HUES64 (cell line): ENCODE measurements at regions not wholly inside any gene's neighbourhood (a gene's known extent, or its start where the extent isn't known, plus 50 kb on each side); places are given as distances from the start of the nearest gene placed in this dataset.
"Not testable (repeated sequence)": the region's sequence is repeated elsewhere in the genome, so short reads cannot be mapped to it uniquely, and the experiment has no call there.

Experiments
- H3K27ac ChIP-seq: 2 replicates; pipeline ENCODE4 v1.7.0; 2013; ENCODE audit warnings: low read depth, low read length, inconsistent platforms
- H3K27me3 ChIP-seq: 2 replicates; pipeline ENCODE4 v1.6.1; 2013; ENCODE audit warnings: mild to moderate bottlenecking, low read length; ENCODE audit not compliant: insufficient read depth
- H3K36me3 ChIP-seq: 2 replicates; pipeline ENCODE4 v1.6.1; 2013; ENCODE audit warnings: mild to moderate bottlenecking, low read length; ENCODE audit not compliant: insufficient read depth
- H3K4me1 ChIP-seq: 2 replicates; pipeline ENCODE4 v1.6.1; 2013; ENCODE audit warnings: mild to moderate bottlenecking, low read length, moderate library complexity; ENCODE audit not compliant: insufficient read depth
- H3K4me3 ChIP-seq: 2 replicates; pipeline ENCODE4 v1.5.1; 2013; ENCODE audit warnings: mild to moderate bottlenecking, low read length, moderate library complexity
- H3K9ac ChIP-seq: 2 replicates; pipeline ENCODE4 v1.6.1; 2013; ENCODE audit warnings: mild to moderate bottlenecking, low read depth, low read length
- H3K9me3 ChIP-seq: 2 replicates; pipeline ENCODE4 v1.6.1; 2013; ENCODE audit warnings: low read depth, low read length; ENCODE audit not compliant: insufficient read depth
- WGBS: fragments of 150-250, 120-280 bp; methylation state at CpG from one replicate; pipeline ENCODE4 v1.1.7; 2013; ENCODE audit warnings: missing lambda C conversion rate; 5-methylcytosine and 5-hydroxymethylcytosine counted together

DNA sequence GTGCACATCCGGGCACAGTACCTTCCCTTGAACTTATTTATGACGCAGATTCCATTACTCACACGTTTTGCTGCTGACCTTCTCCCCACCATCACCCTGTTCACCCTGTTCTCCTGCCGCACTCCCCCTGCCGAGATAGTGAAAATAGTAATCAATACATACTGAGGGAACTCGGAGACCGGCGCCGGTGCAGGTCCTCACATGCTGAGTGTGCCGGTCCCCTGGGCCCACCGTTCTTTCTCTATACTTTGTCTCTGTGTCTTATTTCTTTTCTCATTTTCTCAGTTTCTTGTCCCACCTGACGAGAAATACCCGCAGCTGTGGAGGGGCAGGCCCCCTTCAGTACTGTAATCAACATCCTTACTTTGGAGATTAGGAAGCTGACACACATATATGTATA, 1337.1 kb upstream of the PABPC4L start:
- 96% methylated on average over 13 of the region's 13 CpGs for WGBS
- Histone ChIP-seq H3K4me3 (no peak overlapping the region), H3K9ac (no peak overlapping the region), H3K9me3 (no peaks in the 10 kb centered on the region), H3K4me1 (no peaks in the 10 kb centered on the region), H3K36me3 (no peaks in the 10 kb centered on the region), H3K27ac (no peak overlapping the region), H3K27me3 (no peaks in the 10 kb centered on the region)

DNA sequence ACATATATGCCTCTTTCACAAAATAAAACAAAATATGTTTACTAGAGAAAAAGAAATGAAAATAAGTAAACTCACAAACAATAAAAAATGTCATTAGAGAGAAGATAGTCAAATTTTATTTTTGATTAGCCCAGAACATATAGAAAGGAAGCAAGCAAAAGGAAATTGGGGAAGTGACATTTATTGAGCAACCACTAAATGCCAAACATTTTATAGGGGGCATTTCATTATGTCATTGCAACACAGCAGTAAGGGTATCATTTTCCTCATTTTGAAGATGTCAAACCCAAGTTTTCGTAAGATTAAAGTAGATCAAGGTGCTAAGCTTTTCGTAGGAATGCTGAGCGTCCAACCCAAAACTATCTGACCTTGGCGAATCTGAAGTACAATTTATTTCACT, 1331.5 kb upstream of the PABPC4L start:
- no peaks in the 10 kb centered on the region for H3K36me3 ChIP-seq
- no peaks in the 10 kb centered on the region for H3K4me1 ChIP-seq
- no peak overlapping the region for H3K9ac ChIP-seq
- H3K27ac ChIP-seq, result no peak overlapping the region
- no peaks in the 10 kb centered on the region for H3K9me3 ChIP-seq
- no peaks in the 10 kb centered on the region for H3K27me3 ChIP-seq
- WGBS, result 92% methylated on average over 4 of the region's 4 CpGs
- H3K4me3 ChIP-seq, result no peak overlapping the region

DNA sequence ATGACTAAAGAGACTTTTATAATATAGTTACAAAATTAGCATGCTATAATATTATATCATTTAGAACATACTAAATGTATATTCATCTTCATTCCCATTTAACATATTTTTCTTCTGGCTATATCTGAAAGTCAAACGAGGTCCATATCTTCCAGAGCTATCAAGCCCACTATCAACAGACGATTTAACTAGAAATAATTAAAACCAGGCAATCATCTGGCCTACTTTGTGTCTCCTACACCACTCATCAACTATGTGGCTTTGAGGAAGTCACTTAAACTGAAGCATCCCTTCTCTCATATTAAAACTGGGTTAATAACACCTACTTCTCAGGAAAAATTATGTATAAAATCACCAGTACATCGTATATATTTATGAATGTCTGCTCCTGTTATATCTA, 1330.5 kb upstream of the PABPC4L start:
- Histone ChIP-seq H3K36me3 (no peaks in the 10 kb centered on the region), H3K4me3 (no peak overlapping the region), H3K9ac (no peak overlapping the region), H3K4me1 (no peaks in the 10 kb centered on the region), H3K27ac (no peak overlapping the region), H3K27me3 (no peaks in the 10 kb centered on the region), H3K9me3 (no peaks in the 10 kb centered on the region)
- 90% methylated on average over 2 of the region's 3 CpGs for WGBS

DNA sequence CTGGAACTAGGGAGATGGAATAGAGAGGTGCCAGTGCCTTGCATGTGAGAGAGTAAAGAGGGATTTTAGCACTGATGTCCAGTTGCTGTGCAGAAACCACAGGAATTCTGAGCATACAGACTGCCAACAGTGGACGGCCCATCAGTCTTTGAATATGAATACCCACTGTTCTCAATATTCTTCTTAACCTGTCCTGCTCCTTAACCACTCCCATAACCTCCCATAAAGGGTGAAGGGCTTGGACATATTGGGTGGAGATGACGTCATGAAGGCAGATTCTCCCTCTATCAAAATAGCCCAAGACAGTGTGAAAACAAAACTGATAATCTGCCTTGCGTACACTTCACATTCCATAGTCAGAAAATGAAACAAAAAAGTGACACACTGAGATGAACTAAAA, 1313.7 kb upstream of the PABPC4L start:
- Histone ChIP-seq H3K9me3 (no peaks in the 10 kb centered on the region), H3K9ac (no peak overlapping the region), H3K36me3 (no peaks in the 10 kb centered on the region), H3K27ac (no peak overlapping the region), H3K27me3 (no peaks in the 10 kb centered on the region), H3K4me3 (no peak overlapping the region), H3K4me1 (no peaks in the 10 kb centered on the region)
- 93% methylated on average over 3 of the region's 3 CpGs for WGBS

DNA sequence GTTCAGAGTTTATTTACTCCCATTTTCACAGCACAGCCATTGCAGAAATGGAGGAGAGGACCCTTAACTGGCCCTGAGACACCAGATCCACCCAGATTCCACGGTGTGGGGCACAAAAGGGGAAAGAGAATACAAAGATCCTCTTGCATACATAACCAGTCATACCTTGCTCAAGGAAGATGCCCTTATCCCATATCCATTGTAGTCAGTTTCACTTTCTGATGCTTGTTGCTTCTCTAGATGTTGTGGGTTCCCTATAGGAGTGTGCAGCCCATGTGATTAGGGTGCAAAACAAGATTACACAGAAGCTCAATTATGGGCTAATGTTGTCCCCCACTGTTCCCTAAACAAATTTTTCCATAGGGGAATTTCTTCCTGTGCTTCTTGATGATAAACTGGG, 1309.0 kb upstream of the PABPC4L start:
- Histone ChIP-seq H3K4me3 (no peak overlapping the region), H3K9ac (no peak overlapping the region), H3K27me3 (no peaks in the 10 kb centered on the region), H3K9me3 (no peaks in the 10 kb centered on the region), H3K27ac (no peak overlapping the region), H3K36me3 (no peaks in the 10 kb centered on the region), H3K4me1 (no peaks in the 10 kb centered on the region)
- 100% methylated on average over 1 of the region's 1 CpG for WGBS

DNA sequence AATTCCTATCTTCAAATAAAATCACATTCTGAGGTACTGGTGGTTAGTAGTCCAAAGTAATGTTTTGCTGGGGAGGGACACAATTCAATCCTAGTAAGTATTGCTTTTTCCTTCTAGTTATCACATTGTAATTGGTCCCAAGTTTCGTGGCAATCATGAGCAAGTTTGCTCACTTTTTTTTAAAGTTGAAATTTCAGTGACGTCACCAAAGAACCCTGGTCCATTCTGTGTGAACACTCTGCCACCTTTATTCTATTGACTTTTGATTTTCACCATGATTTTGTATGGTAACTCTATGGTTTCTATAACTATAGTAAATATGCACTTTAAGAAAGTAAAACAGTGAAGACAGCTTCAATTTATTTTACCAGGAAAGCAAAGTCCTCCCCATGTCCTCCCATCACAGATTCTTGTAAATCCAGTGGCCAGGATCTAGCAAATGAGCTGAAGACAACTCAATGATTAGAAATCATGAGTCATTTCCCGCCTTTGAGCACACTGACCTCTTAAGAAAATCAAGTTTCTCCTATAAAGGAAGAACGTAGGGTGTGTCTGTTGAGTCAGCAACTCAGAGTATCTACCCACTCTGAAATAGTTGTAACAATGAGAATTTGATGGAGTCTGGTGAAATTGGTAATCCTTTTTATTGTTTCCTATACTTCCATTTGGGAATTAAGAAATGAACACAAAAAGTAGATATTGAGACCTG, 1306.6 kb upstream of the PABPC4L start:
- Histone ChIP-seq H3K36me3 (no peaks in the 10 kb centered on the region), H3K9ac (no peak overlapping the region), H3K4me1 (no peaks in the 10 kb centered on the region), H3K27ac (no peak overlapping the region), H3K27me3 (no peaks in the 10 kb centered on the region), H3K4me3 (no peak overlapping the region), H3K9me3 (no peaks in the 10 kb centered on the region)
- WGBS, result 93% methylated on average over 3 of the region's 4 CpGs

DNA sequence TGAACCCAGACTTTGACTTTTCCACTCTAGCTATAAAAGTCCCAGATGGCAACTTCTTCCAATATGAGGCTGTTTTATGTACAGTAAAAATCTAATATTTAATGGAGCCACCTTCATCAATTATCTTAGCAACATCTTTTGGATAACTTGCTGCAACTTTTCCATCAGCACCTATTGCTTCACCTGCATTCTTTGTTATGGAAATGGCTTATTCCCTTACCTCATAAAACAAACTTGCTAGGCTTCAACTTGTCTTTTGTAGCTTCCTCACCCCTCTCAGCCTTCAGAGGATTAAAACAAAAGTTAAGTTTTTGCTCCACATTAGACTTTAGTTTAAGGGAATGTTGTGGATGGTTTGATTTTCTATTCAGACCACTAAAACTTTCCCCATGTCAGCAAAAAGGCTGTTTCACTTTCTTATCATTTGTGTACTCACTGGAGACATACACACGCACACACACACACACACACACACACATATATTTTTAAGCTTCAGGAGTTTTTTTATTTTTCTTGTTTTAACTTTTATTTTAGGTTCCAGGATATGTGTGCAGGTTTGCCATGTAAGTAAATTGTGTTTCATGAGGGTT, 1296.1 kb upstream of the PABPC4L start:
- no peaks in the 10 kb centered on the region for H3K9me3 ChIP-seq
- H3K4me3 ChIP-seq, result no peak overlapping the region
- no peak overlapping the region for H3K9ac ChIP-seq
- H3K4me1 ChIP-seq, result peaks cover 7% of the 10 kb centered on the region; the same call in 1 of the 2 replicates
- no peaks in the 10 kb centered on the region for H3K27me3 ChIP-seq
- no peaks in the 10 kb centered on the region for H3K36me3 ChIP-seq
- H3K27ac ChIP-seq, result 0 out of 2 replicates have a peak overlapping the region, but pooled peaks have one; percentile 26
- no CpG with 5 or more reads among the region's 1 CpG for WGBS

DNA sequence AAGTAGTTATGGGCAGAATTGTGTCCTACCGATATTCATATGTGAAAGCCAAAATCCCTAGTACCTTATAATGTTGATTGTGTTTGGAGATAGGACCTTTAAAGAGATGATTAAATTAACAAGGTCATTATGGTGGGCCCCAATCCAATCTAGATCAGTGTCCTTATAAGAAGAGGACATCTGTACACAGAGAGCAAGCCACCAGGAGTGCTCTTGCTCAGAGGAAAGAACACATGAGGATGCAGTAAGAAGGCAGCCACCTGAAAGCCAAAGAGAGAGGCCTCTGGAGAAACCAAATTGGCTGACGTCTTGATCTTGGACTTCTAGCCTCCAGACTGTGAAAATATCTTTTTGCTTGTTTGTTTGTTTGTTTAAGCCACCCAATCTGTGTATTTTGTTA, 1290.8 kb upstream of the PABPC4L start:
- Histone ChIP-seq H3K4me1 (peaks cover 3% of the 10 kb centered on the region; the same call in 1 of the 2 replicates), H3K36me3 (no peaks in the 10 kb centered on the region), H3K27ac (no peak overlapping the region), H3K4me3 (no peak overlapping the region), H3K9me3 (no peaks in the 10 kb centered on the region), H3K9ac (no peak overlapping the region), H3K27me3 (no peaks in the 10 kb centered on the region)
- WGBS, result 95% methylated on average over 2 of the region's 2 CpGs

DNA sequence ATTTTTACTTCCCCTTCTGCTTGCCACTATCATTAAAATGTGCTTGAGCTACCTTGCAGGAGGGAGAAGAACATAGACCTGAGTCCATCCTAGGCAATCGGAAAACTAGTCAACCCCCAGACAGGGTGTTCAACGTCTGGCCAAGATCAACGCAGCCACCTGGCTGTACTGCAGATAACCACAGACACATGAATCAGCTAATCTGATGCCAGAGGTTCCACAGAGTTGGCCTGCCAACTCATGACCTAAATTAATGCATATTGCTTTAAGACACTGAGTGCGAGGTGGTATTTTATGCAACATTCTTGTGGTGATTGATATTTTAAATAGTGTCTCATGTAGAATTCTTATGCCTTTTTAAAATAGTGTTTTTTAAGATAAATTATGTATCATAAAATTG, 1283.8 kb upstream of the PABPC4L start:
- H3K4me1 ChIP-seq, result no peaks in the 10 kb centered on the region
- H3K4me3 ChIP-seq, result no peak overlapping the region
- no peak overlapping the region for H3K9ac ChIP-seq
- no peaks in the 10 kb centered on the region for H3K9me3 ChIP-seq
- no peaks in the 10 kb centered on the region for H3K36me3 ChIP-seq
- H3K27me3 ChIP-seq, result no peaks in the 10 kb centered on the region
- H3K27ac ChIP-seq, result no peak overlapping the region
- 95% methylated on average over 4 of the region's 4 CpGs for WGBS

DNA sequence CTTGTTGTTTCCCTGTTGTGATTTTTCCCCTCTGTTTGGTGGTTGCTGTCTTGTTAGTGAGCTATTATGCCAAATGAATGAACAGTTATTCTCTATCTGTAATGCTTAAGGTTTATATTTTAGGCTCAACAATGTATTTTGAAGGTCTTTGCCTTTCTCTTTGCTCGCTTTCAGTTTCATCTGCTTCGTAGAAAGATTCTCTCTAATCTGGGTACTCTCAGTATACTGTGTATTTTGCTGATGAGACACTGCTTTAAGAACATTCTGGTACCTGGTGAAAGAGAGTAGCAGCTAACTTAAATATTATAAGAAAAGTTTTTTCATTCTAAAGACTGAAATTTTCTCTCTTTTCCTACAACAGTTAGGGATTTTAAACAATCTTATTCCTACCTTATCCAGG, 1274.7 kb upstream of the PABPC4L start:
- H3K4me1 ChIP-seq, result no peaks in the 10 kb centered on the region
- H3K27me3 ChIP-seq, result no peaks in the 10 kb centered on the region
- no peaks in the 10 kb centered on the region for H3K36me3 ChIP-seq
- no peaks in the 10 kb centered on the region for H3K9me3 ChIP-seq
- H3K9ac ChIP-seq, result no peak overlapping the region
- no peak overlapping the region for H3K27ac ChIP-seq
- WGBS, result 96% methylated on average over 2 of the region's 2 CpGs
- H3K4me3 ChIP-seq, result no peak overlapping the region

DNA sequence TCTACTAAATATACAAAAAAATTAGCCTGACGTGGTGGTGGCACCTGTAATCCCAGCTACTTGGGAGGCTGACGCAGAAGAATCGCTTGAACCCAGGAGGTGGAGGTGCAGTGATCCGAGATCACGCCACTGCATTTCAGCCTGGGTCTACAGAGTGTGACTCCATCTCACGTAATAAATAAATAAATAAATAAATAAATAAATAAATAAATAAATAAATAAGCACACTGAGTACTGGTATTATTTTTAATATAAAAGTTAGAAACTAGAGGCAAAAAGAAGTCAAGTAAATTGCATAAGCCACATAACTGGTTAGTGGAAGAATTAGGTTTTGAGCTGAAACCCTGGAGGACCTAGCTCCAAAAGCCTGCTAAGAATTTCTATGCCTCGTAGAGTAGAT, 1262.7 kb upstream of the PABPC4L start:
- no peaks in the 10 kb centered on the region for H3K9me3 ChIP-seq
- H3K27me3 ChIP-seq, result no peaks in the 10 kb centered on the region
- WGBS, result 99% methylated on average over 6 of the region's 7 CpGs
- H3K27ac ChIP-seq, result no peak overlapping the region
- no peak overlapping the region for H3K4me3 ChIP-seq
- H3K9ac ChIP-seq, result no peak overlapping the region
- H3K4me1 ChIP-seq, result no peaks in the 10 kb centered on the region
- no peaks in the 10 kb centered on the region for H3K36me3 ChIP-seq

DNA sequence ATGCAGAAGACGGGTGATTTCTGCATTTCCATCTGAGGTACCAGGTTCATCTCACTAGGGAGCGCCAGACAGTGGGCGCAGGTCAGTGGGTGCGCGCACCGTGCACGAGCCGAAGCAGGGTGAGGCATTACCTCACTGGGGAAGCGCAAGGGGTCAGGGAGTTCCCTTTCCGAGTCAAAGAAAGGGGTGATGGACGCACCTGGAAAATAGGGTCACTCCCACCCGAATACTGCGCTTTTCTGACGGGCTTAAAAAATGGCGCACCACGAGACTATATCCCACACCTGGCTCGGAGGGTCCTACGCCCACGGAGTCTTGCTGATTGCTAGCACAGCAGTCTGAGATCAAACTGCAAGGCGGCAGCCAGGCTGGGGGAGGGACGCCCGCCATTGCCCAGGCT, 1246.0 kb upstream of the PABPC4L start:
- H3K4me1 ChIP-seq, H3K27me3 ChIP-seq, H3K9ac ChIP-seq, H3K36me3 ChIP-seq, H3K27ac ChIP-seq, H3K9me3 ChIP-seq, H3K4me3 ChIP-seq: not testable (repeated sequence)
- WGBS, result 96% methylated on average over 20 of the region's 22 CpGs
